ENCODE measurements at regions not wholly inside any gene's neighbourhood (a gene's known extent, or its start where the extent isn't known, plus 50 kb on each side); places are given as distances from the start of the nearest gene placed in this dataset.

DNA sequence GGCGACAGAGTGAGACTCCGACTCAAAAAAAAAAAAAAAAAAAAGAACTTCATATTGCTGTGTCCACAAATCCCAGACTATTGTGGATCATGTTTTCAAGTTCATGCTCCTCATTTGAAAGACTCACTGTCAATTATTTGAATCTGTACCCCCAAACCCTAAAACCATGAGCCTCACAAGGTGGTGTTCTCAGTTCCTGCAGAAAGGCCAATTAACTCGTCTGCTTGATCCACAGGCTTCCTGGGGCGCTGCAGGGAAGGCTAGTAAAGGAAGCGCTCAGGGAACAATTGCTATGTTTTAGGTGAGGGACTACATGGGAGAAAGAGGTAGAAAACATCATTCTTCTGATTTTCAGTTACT lies 396.8 kb upstream of the NETO1 start:
- DNase-seq = no peak

GRCh38 chr18:73261923-73262322 lies 394.1 kb upstream of the NETO1 start:
- DNase-seq = no peak

DNA sequence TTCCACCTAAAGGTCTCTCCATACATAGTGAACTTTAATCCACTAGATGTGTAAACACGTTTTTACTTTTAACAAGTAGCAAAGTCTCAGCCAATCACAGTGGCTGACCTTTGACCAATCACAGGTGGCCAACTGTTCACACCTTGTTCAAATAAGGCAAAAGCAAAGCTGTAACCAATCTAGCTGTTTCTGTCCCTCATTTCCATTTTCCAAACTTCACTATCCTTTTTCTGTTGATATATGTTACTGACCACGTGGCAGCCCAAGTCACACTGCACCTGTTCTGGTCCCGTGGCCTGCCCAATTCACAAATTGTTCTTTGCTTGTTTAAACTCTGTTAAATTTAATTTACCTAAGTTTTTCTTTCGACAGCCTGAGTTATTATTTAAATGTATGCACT lies 393.5 kb upstream of the NETO1 start:
- DNase-seq = no peak

- no peak for DNase-seq
These were observed 390.7 kb upstream of the NETO1 start for GRCh38 chr18:73258375-73259087.

GRCh38 chr18:73254564-73254963 lies 386.8 kb upstream of the NETO1 start:
- no peak for DNase-seq

DNA sequence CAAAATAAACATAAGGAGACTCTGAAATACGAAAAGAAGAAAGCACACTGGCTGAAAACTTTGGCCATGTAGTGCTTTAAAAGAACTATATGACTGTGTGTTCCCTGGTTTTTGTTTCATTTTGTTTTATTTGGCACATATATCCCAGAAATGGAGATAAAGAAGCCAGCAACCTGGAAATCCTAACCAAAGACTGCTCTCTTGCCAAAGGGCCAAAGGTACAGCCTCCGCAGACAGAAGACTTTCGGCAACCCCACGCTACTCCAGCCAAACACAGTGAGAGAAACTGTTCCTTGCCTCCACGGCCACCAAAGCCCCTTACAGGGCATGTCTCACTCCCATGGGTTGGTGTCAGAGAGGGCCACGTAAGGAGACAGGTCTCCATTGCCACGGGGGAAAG lies 381.2 kb upstream of the NETO1 start:
- no peak for DNase-seq

DNA sequence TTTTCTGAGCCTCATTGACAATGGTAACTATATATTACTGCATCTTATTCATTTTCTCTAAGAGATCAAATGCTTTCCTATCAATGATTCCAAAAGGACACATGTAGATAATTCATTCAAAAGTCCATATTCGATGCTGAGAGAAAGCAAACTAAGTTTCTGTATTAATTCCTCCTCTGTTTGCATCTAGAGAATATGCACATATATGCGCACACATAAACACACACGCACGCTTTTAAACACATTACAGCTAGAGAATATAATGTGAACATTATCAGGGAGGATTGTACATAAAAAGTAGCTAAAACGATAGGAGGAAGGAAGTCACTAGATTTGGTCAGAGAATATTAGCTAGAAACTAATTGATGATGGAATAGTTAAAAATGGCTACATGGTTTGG lies 379.0 kb upstream of the NETO1 start:
- DNase-seq = no peak

DNA sequence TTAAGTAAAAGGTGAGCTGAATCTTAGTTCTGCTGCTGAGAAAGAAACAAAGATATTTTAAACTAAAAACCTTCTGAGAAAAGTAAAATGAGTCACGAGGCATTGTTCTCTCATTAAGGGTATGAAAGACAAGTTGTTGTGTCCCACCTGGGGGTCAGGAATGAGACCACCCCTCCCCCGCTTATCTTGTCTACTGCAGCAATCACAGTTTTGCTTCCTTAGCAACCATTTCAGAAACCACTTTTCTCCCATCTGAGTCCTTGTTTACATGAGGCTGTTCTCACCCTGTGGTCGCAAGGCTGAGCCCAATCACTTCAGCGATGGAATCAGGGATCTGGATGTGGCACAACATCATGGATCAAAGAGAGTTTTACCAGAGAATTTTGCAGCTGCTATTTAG lies 377.6 kb upstream of the NETO1 start:
- no peak for DNase-seq

GRCh38 chr18:73244401-73244800 lies 376.6 kb upstream of the NETO1 start:
- no peak for DNase-seq

- DNase-seq = no peak
These were observed 373.1 kb upstream of the NETO1 start for GRCh38 chr18:73240899-73241298.

- DNase-seq = no peak
These were observed 368.1 kb upstream of the NETO1 start for GRCh38 chr18:73235921-73236320.

DNA sequence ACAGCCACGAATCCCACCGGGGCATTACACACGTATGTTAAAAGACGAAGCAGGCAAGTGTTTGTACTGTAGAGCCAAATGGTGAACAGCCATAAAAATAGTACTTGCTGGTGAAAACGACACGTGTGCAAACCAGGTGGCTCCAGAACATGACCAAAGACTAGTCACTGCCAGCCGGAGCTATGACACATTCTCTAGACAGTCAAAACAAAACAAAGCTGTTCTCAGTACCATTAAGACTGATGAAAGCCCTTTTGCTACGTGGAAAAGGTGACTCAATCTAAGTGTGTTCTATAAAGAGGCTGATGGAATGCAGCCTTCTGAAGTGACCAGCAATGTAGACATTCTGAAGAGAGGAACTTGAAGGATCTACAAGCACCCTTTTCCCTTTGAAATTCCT lies 367.7 kb upstream of the NETO1 start:
- DNase-seq = no peak

DNA sequence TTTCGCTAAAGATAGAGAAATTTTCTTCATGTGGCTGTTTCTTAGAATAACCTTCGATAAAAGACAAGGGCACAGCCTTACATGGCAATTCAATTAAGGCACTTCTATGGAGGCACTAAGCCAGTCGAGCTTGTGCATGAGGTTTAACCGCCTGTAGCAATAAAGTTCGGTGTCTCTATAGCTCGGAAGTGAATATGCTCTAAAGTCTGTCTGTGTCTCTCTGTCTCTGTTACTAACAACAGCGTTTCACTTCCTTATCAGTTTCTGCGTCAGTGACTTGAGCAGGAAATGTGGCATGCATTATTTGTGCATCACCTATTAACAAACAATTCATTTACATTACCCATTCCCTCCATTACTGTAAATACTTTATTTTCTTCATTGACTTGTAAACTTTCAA lies 365.1 kb upstream of the NETO1 start:
- no peak for DNase-seq

GRCh38 chr18:73220663-73221062 lies 352.9 kb upstream of the NETO1 start:
- no peak for DNase-seq

DNA sequence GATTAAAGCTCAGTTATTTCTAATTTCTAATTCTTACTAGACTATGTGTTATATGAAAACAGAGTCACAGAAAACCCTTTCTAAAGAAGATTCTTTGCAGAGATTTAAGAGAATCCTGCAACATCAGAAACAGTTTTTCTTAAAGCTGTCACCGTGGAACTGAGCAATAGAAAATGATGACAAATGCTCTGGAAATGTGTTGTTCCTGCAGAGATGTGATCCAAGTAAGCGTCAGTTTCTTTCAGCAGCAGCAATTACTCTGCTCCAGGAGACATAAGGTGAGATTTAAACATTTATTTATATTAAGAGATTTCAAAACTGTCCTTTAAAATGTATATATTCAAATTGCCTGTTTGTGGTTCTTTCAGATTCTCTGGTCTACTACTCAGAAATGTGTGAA lies 350.5 kb upstream of the NETO1 start:
- DNase-seq = no peak

GRCh38 chr18:73214970-73215369 lies 347.2 kb upstream of the NETO1 start:
- no peak for DNase-seq

DNA sequence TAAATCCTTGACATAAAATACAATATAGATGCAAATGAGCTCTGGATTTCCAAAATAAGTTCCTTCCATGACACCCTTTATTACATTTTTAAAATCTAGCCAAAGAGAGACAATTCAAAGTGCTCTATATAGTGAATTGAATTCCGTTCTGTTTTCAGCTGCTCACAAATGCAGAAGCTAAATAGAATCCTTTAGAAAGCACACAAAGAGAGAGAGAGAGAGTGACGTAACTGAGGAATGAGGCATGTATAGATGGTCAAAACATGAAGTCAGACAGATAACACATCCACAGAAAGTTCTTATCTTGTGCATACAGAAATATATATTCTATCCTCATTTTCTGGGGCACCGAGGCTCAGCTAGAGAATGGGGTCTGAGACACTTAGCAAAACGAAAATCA lies 344.7 kb upstream of the NETO1 start:
- DNase-seq = no peak

DNA sequence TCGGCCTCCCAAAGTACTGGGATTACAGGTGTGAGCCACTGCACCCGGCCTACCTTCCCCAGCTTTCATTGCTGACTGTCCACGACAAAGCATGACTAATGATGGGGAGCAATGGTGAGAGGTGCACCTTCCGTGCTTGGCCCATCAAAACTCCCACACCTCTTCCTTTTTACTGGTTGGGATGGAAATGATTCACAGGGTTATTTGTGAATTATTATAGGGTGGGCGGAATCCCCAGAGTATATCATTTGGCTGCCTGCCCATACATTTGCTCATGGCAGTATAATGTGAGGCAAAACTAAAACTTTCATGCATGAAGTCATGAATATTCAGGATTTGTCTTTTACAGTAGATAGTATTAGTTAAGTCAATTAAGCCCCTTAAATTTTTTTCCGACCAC lies 334.2 kb upstream of the NETO1 start:
- no peak for DNase-seq

GRCh38 chr18:73199151-73199550 lies 331.4 kb upstream of the NETO1 start:
- DNase-seq = no peak

- DNase-seq = no peak
These were observed 321.9 kb upstream of the NETO1 start for GRCh38 chr18:73189718-73190117.

DNA sequence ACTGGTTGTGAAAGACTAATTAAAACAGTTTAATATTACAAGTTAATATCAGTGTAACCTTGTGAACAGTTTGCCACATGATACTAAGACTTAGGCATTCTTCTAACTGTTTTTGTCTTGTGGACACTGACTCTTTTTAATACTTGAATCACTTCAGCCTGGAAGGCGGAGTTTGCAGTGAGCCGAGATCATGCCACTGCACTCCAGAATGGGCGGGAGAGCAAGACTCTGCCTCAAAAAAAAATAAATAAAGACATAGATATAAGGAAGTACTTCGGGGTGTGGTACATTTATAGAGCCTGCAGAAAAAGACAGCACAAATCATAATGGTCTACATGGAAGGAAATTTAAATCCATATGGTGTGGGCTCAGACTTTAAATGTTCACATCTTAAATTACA lies 300.4 kb upstream of the NETO1 start:
- no peak for DNase-seq

DNA sequence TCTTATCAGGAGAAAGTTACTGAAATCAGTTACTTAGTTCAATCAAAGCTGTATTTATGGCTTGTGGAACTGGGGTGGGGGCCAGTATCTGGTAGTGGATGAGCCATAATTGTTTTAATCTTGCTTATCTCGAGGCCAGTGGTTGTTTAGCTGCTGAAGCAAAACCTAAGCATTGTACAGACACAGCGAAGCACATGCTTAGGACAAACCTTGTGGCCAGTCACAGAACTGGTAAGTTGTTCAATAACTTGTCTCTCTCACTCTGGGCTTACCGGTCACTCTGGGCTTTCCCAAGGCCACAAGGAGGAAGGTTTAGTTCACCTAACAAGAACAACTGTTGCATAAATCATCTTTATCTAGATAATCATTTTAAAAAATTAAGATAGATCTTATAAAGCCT lies 296.6 kb upstream of the NETO1 start:
- DNase-seq = no peak

GRCh38 chr18:73163236-73163635 lies 295.4 kb upstream of the NETO1 start:
- DNase-seq = no peak

DNA sequence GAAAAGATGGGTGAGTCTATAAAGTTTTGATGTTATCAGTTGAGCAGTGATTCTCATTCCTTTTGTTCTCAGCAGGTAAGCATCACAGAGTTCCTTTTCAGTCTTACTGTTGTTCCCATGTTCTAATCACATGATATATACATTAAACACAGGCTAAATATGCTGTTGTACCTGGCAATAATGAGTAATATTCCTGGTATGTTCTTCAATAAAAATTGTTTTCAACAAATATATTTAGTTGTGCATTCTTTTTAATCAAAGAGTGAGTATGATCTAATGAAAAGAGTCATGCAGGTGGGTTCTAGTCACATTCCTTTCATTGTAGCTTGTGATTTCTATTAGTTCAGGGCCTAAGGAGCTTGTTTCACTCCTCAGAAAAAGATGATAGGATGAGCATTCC lies 288.3 kb upstream of the NETO1 start:
- DNase-seq = no peak

DNA sequence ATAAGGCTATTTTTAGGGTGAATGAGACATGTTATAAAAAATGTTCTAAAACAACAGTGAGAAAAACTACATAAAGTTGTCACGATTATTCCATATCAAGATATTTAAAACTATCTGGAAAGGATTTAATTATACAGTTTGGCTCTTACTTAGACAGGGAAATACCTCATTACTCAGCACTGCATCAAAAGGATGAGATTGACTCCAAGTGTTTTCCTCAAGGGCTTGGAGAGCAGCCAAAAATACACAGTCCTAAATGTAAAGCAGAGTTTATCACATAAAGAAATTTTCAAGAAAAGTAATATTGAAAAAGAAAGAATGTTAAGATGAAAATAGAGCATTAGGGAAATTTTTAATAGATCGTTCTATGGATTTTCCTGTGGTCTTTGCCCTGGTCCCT lies 285.5 kb upstream of the NETO1 start:
- no peak for DNase-seq

- no peak for DNase-seq
These were observed 283.3 kb upstream of the NETO1 start for GRCh38 chr18:73151086-73151485.
